SIG-M5 treated with dmso at 0.1 percent for 504 hours (cell line): ENCODE measurements at regions not wholly inside any gene's neighbourhood (a gene's known extent, or its start where the extent isn't known, plus 50 kb on each side); places are given as distances from the start of the nearest gene placed in this dataset.

Experiments used
- DNase-seq: peaks from one replicate; lab custom pipeline; 2025; ENCODE audit not compliant: unreplicated experiment; lab: John Stamatoyannopoulos, UW

GRCh38 chrX:94041881-94042280, 367.9 kb downstream of the FAM133A start:
- DNase-seq = no peak

- DNase-seq = no peak
These were observed 371.7 kb downstream of the FAM133A start for GRCh38 chrX:94045724-94046123.

DNA sequence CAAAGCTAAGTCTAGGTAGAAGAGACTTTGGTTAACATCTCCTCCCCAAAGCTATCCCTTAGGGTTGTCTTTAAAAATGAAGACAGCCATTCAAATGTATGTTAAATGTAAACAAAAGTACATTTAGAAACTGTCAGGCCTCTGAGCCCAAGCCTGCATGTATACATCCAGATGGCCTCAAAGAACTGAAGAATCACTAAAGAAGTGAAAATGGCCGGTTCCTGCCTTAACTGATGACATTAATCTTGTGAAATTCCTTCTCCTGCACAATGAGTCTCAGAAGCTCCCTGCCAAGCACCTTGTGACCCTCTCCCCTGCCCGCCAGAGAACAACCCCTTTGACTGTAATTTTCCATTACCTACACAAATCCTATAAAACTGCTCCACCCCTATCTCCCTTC, 377.9 kb downstream of the FAM133A start:
- no peak for DNase-seq

DNA sequence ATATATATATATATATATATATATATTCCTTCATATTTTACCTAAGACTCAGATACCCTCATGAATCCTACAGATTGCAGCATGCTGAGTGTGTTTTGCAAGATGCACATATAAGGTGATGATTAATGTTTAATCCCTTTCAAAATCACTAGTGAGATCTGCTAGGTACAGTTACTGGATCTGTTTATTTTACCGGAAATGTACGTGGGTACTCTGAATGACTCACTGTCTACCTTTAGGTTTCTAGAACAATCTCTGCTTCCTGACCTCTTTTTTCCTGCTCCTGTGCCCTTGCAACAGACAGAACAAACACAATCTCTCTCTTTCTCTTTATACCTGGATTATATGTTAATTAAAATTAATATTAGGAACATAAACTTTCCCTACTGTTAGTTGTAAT, 379.6 kb downstream of the FAM133A start:
- no peak for DNase-seq

GRCh38 chrX:94057385-94057784, 383.4 kb downstream of the FAM133A start:
- DNase-seq = no peak

DNA sequence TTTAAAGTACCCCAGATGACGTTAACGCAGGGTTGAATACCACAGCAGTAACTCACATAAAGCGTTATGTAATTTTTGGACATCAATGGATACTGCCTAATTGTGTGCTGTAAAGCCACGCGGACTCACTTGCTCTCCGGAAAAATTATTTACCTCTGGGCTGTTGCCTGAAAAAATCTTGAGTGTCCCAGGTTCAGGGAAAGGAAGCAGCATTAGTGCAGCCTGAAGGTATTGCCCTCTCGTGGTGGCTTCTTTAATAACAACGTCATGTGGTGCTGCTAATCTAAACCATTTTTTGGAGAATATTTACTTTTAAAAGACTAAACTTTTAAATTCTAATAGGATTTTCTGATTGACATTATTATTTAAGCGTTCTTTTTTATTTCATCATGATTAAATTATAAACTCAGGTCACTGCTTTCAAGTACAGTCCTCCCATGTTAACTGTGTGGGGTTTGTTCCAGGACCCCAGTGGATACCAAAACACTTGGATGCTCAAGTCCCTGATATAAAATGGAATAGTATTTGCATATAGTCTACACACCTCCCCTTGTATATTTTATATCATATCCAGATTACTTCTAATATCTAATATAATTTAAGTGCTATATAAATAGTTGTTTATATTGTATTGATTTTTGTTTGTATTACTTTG, 384.8 kb downstream of the FAM133A start:
- peak; percentile 5 for DNase-seq

DNA sequence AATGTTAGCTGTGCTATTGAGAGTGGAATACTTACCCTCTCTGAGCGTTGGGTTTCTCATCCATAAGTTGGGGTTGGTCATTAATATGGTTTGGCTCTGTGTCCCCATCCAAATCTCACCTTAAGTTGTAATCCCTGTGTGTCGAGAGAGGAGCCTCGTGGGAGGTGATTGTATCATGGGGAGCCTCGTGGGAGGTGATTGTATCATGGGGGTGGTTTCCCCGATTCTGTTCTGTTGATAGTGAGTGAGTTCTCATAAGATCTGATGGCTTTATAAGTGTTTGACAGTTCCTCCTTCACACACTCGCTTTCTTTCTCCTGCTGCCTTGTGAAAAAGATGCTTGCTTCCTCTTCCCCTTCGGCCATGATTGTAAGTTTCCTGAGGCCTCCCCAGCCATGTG, 391.1 kb downstream of the FAM133A start:
- DNase-seq = no peak

DNA sequence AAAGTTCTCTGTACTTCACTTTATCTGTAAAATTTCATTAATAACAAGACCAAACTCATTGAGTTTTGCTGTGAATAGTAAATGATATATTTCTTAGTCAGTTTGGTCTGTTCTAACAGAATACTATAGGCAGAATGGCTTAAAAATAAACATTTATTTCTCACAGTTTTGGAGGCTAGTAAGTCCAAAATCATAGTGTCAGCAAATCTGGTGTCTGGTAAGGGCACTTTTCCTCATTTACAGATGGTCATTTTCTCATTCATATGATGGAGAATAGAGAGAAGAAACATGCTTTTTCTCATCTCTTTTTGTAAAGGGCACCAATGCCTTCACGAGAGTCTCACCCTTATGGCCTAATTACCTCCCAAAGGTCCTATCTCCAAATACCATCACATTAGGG, 415.1 kb downstream of the FAM133A start:
- no peak for DNase-seq

DNA sequence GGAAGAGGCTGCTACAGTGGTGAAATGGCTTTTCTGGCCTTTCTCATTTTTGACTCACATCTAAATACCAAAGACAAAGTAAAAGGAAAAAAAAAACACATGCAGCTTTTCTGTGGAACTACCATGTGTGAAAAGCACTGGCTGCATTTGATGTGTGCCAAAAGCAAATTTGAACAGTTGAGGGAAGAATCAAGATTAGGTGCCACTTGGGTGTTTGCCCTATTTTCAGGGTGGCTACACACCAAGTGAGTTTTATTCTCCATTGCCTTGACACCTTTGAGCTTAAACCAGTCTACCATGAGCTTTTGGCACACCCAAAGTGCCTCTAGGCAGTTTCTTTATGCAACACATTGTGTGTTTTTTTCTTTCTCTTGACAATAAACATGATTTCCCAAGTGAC, 423.9 kb downstream of the FAM133A start:
- DNase-seq = no peak

GRCh38 chrX:94107981-94108380, 434.0 kb downstream of the FAM133A start:
- no peak for DNase-seq

DNA sequence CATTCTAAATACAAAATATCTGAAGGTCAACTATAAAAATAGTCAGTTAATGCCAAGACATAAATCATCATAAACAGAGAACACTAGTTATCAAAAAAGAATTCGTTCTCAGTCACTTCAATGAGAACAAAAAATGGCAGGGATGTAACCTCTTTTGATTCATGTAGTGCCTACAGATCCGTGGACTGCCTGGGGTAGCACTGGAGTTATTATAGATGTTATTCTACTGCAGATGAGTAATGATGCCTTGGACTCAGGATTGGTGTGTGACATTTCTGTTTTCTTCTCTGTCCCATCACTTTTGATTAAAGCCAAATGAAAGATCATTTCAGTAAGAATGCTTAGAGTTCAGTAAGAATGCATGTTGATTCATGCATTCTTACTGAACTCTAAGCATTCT, 440.4 kb downstream of the FAM133A start:
- no peak for DNase-seq

DNA sequence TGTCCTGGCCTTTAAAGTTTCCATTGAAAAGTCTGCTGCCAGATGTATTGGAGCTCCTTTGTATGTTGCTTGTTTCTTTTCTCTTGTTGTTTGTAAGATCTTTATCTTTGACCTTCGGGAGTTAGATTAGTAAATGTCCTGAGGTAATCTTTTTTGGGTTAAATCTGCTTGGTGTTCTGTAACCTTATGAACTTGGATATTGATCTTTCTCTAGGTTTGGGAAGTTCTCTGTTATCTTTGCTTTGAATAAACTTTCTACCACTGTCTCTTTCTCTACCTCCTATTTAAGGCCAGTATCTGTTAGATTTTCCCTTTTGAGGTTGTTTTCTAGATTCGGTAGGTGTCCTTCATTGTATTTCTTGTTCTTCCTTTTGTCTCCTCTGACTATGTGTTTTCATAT, 447.8 kb downstream of the FAM133A start:
- DNase-seq = no peak

- DNase-seq = no peak
These were observed 449.1 kb downstream of the FAM133A start for GRCh38 chrX:94123062-94123461.

- no peak for DNase-seq
These were observed 489.0 kb downstream of the FAM133A start for GRCh38 chrX:94162971-94163370.

GRCh38 chrX:94178145-94178788, 504.3 kb downstream of the FAM133A start:
- DNase-seq = no peak

DNA sequence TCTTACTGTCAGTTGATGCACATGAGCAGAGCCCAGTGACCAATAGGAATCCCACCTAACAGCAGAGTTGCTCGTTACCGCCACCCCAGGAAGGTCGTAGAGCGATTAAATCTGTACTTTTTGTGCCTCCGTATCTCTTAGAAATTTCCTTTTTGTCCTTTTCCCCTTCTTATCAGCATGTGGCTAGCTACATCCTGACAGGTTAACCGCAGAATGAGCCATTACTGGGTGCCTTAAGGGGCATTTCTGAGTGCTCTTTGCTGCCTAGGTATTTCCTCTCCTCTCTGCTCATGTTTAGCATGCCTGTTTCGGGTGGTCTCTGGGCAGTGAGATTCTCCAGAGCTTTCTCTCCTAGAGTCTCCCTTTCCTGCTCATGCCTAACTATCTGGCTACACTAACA, 530.5 kb downstream of the FAM133A start:
- DNase-seq = no peak

DNA sequence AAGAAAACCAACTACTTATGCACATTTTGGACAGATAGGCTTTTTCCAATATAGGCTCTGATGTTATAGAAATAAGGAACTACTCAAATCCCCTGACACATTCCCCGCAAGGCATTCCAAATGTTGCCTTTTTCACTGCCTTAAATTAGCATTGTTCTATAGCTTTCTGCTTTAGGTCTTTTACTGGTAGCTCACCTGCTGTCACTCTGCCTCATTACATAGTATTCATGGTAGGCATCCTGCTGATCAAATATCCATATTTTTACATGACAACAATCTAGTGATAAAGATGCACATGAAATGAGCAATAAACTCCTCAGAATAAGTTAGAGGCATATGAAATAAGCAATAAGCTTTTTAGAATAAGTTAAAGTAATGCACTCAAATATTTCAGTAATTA, 542.7 kb downstream of the FAM133A start:
- DNase-seq = no peak

- no peak for DNase-seq
These were observed 578.2 kb downstream of the FAM133A start for GRCh38 chrX:94252211-94252610.

- no peak for DNase-seq
These were observed 582.4 kb downstream of the FAM133A start for GRCh38 chrX:94256396-94256795.

DNA sequence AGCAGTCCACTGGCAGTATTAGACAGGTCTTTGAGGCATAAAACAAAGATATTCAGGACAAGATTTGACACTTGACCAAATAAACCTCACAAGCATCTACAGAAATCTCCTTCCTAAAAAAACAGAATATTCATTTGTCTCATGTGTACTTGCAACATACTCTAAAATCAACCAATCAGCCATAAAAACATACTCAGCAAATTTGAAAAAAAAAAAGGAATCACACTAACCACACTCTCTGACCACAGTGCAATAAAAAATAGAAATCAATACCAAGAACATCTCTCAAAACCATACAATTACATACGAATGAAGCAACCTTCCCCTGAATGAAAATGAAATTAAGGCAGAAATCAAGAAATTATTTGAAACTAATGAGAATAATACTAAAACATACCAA, 591.3 kb downstream of the FAM133A start:
- DNase-seq = no peak

DNA sequence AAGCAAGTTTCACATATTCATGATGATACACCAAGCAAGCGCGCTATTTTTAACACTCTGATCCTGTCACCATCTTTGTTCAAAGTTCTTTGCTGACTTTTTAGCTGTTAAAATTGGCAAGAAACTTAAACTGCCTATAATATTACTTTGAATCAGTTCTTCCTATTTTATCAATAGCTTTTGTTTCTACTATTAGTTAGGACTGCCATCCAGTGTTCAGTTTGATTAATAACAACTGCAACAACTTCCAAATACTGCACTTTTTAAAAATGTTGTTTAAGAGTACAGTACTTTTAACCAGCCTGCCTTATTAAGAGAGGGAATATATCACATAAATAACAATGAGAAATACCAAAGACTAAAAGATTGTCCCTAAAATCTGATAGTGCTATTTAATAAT, 614.3 kb downstream of the FAM133A start:
- peak; percentile 0 for DNase-seq

DNA sequence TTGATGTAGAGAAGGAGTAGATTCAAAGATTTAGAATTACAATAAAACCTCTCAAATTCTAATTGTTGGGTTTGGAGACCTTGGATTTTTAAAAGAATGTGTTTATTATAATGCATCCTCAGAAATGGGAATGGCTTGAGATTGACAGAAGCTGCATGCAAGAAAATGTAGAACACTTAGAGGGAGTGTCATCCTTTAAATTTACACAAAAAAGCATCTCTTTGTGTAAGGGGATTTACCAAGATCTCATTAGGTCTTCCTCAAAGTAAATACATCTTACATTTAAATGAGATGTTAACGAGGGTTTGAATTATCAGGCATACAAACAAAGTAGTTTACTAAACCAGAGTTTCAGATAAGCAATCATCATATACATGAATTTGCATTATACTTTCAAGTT, 615.0 kb downstream of the FAM133A start:
- DNase-seq = no peak

GRCh38 chrX:94302446-94302845, 628.4 kb downstream of the FAM133A start:
- DNase-seq = no peak
